Muscle layer of colon (tissue), 2 donors: ENCODE measurements at regions not wholly inside any gene's neighbourhood (a gene's known extent, or its start where the extent isn't known, plus 50 kb on each side); places are given as distances from the start of the nearest gene placed in this dataset.

Experiments
- H3K27ac ChIP-seq: one replicate; pipeline ENCODE4 v1.7.0; 2013; ENCODE audit warnings: low read depth, mild to moderate bottlenecking, low read length, moderate library complexity
- H3K27me3 ChIP-seq, 2 donors: one replicate each; pipeline ENCODE4 v1.7.0; 2013; ENCODE audit warnings: low read length in 2 of 2, mild to moderate bottlenecking in 2 of 2; ENCODE audit not compliant: insufficient read depth in 2 of 2, control insufficient read depth in 1 of 2
- H3K36me3 ChIP-seq: one replicate; pipeline ENCODE4 v1.7.0; 2013; ENCODE audit warnings: mild to moderate bottlenecking, low read length; ENCODE audit not compliant: insufficient read depth
- H3K4me1 ChIP-seq: one replicate; pipeline ENCODE4 v1.7.0; 2013; ENCODE audit warnings: mild to moderate bottlenecking, low read length; ENCODE audit not compliant: insufficient read depth
- H3K4me3 ChIP-seq, 2 donors: one replicate each; pipeline ENCODE4 v1.7.0; 2013; ENCODE audit warnings: low read length in 2 of 2, low read depth in 1 of 2, mild to moderate bottlenecking in 1 of 2, moderate library complexity in 1 of 2
- H3K9ac ChIP-seq: one replicate; pipeline ENCODE4 v1.7.0; 2013; ENCODE audit warnings: low read length
- H3K9me3 ChIP-seq: one replicate; pipeline ENCODE4 v1.7.0; 2013; ENCODE audit warnings: mild to moderate bottlenecking, low read length
- donor health status: abdominal sarcoma.
- donor health status: Adenocarcinoma of cecum.

- Histone ChIP-seq H3K36me3 (no peaks in the 10 kb centered on the region), H3K27ac (no peak overlapping the region), H3K4me3 (no peak overlapping the region), H3K9me3 (no peaks in the 10 kb centered on the region), H3K9ac (no peak overlapping the region), H3K4me1 (no peaks in the 10 kb centered on the region), H3K27me3 (no peaks in the 10 kb centered on the region)
These were observed 513.6 kb downstream of the RASEF start for GRCh38 chr9:82549174-82549821.

DNA sequence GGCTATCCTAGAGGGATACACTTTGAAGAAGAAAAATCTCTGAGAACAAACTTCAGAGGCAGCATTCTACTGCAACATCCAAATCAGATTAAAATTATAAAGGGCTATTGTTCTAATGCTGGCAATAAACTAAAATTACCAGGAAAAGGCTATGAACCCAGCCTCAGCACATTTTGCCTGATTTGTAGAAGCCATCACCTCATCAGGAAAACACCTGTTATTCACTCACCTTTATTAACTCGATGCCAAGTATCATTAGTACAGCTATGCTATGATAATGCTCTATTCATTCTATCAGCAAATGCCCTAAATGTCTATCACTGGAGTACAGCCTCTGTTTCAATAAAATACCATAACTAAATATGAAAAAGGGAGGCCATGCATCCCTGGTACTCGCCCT lies 510.2 kb downstream of the RASEF start:
- H3K4me3 ChIP-seq, result no peak overlapping the region
- H3K9ac ChIP-seq, result no peak overlapping the region
- H3K9me3 ChIP-seq, result no peaks in the 10 kb centered on the region
- H3K4me1 ChIP-seq, result no peaks in the 10 kb centered on the region
- no peaks in the 10 kb centered on the region for H3K27me3 ChIP-seq
- H3K36me3 ChIP-seq, result no peaks in the 10 kb centered on the region
- no peak overlapping the region for H3K27ac ChIP-seq

GRCh38 chr9:82553654-82554366 lies 509.1 kb downstream of the RASEF start:
- no peaks in the 10 kb centered on the region for H3K36me3 ChIP-seq
- no peaks in the 10 kb centered on the region for H3K27me3 ChIP-seq
- no peak overlapping the region for H3K27ac ChIP-seq
- no peak overlapping the region for H3K9ac ChIP-seq
- no peak overlapping the region for H3K4me3 ChIP-seq
- H3K4me1 ChIP-seq, result no peaks in the 10 kb centered on the region
- no peaks in the 10 kb centered on the region for H3K9me3 ChIP-seq

DNA sequence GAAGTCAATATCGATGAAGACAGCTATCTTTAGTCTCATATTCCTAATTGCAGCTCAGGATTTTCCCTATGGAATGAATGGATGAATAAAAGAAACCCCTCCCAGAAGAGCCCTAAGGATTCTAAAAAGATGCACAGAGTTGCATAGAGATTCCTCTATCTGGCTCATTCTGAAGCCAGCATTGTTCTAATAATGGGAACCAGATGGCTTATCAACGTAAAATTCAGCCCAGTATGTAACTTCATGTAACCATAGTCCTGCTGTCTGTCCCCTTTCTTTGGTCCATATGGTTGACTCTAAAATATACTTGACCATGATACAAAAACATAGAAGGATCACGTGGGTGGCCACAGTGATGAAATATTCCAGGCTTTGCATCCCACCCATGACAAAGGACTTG lies 508.6 kb downstream of the RASEF start:
- Histone ChIP-seq H3K36me3 (no peaks in the 10 kb centered on the region), H3K4me3 (no peak overlapping the region), H3K27ac (no peak overlapping the region), H3K27me3 (no peaks in the 10 kb centered on the region), H3K4me1 (no peaks in the 10 kb centered on the region), H3K9me3 (no peaks in the 10 kb centered on the region), H3K9ac (no peak overlapping the region)

GRCh38 chr9:82555031-82555430 lies 507.9 kb downstream of the RASEF start:
- no peaks in the 10 kb centered on the region for H3K27me3 ChIP-seq
- H3K36me3 ChIP-seq, result no peaks in the 10 kb centered on the region
- H3K9ac ChIP-seq, result no peak overlapping the region
- H3K4me3 ChIP-seq, result no peak overlapping the region
- H3K4me1 ChIP-seq, result no peaks in the 10 kb centered on the region
- H3K27ac ChIP-seq, result no peak overlapping the region
- H3K9me3 ChIP-seq, result no peaks in the 10 kb centered on the region

DNA sequence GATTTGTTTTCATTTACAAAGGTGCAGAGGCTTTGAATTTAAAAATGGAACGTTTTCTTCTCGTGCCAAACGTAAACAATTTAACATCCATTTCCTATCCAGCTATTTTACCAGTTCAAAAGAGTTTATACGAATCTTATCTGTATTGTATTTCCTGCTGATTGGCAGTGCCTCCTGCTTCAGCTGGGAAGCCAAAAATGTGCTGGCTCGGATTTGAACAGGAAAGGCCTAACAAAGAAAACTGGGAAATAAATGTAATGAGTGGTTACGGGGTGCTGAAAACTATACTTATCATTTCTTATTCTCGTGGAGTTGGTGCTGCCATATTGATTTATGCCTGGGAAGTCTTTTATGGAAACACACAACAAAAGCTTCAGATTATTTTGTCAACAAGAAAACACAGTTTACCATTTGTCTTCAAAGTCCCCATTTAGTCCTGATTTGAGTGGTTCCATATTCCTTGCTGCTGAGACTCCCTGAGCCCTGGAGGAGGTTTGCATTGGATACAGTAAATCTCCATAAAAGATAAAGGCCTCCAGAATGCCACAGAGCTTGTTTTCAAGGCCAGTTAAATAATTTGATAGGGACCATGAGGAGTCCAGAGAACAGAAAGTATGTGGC lies 507.4 kb downstream of the RASEF start:
- no peaks in the 10 kb centered on the region for H3K4me1 ChIP-seq
- H3K36me3 ChIP-seq, result no peaks in the 10 kb centered on the region
- H3K27me3 ChIP-seq, result no peaks in the 10 kb centered on the region
- no peak overlapping the region for H3K4me3 ChIP-seq
- H3K9ac ChIP-seq, result no peak overlapping the region
- H3K9me3 ChIP-seq, result no peaks in the 10 kb centered on the region
- no peak overlapping the region for H3K27ac ChIP-seq

DNA sequence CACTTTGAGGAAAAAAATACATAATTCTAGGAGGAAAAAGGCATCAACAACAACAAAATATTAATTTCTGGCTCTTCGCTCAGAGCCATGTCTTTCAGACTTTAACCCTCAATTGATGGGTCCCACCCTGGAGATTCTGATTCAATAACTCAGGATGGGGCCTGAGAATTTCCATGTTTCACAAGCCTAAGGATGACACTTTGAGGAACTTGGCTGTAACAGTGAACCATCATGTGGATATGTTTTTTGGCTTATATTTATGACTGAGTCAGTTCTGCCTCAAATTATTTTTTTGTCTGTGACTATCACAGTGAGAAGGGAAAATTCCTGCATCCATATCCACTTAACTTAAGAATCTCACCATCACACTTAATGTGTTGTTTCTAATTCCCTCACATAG lies 504.6 kb downstream of the RASEF start:
- Histone ChIP-seq H3K9me3 (no peaks in the 10 kb centered on the region), H3K27me3 (no peaks in the 10 kb centered on the region), H3K4me3 (no peak overlapping the region), H3K9ac (no peak overlapping the region), H3K27ac (no peak overlapping the region), H3K36me3 (no peaks in the 10 kb centered on the region), H3K4me1 (no peaks in the 10 kb centered on the region)

GRCh38 chr9:82558855-82559630 lies 503.9 kb downstream of the RASEF start:
- Histone ChIP-seq H3K4me3 (no peak overlapping the region), H3K9ac (no peak overlapping the region), H3K27ac (no peak overlapping the region), H3K4me1 (no peaks in the 10 kb centered on the region), H3K27me3 (no peaks in the 10 kb centered on the region), H3K9me3 (no peaks in the 10 kb centered on the region), H3K36me3 (no peaks in the 10 kb centered on the region)

DNA sequence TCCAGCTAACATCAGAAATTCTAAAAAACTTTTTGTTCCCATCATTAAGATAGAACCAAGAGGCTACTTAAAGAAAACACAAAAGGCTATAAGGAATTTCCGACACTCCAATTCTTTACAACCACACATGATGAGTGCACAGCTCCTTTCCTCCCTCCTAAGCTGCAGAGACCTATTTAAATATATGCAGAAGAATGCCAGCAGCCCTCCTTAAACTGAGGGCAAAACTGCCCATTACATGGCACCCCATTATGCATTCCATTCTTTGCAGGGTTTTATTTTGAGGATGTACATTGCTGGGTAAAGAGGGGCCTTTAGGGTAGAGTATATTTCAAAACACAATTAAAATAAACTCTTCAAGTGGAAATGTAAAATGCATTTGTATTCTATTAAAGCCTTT lies 502.9 kb downstream of the RASEF start:
- no peak overlapping the region for H3K27ac ChIP-seq

GRCh38 chr9:82560457-82560904 lies 502.5 kb downstream of the RASEF start:
- Histone ChIP-seq H3K27me3 (no peaks in the 10 kb centered on the region), H3K4me1 (peaks cover 4% of the 10 kb centered on the region), H3K27ac (no peak overlapping the region), H3K9ac (no peak overlapping the region), H3K4me3 (no peak overlapping the region), H3K36me3 (no peaks in the 10 kb centered on the region), H3K9me3 (no peaks in the 10 kb centered on the region)

More for the DNA sequence above, 502.9 kb downstream of the RASEF start:
- H3K4me3 ChIP-seq, result no peak overlapping the region
- H3K9me3 ChIP-seq, result no peaks in the 10 kb centered on the region
- no peaks in the 10 kb centered on the region for H3K4me1 ChIP-seq
- no peaks in the 10 kb centered on the region for H3K27me3 ChIP-seq
- H3K9ac ChIP-seq, result no peak overlapping the region
- no peaks in the 10 kb centered on the region for H3K36me3 ChIP-seq

DNA sequence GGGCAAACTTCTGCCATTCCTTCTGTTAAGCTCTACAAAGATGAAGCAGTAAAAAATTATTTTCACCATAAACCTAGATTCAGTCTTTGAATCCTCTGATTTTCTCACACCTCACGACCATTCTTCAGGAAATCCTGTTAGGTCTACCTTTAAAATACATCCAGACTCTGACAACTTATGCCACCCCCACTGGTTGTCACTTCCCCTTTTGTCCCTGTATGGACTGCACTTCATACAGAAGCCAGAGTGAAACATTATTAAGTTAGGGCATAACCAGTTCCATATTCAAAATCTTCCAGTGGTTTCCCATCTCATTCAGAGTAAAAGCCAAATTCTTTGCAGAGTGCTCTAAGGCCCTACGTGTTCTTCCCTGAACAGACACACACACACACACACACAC lies 499.8 kb downstream of the RASEF start:
- Histone ChIP-seq H3K9ac (no peak overlapping the region), H3K36me3 (no peaks in the 10 kb centered on the region), H3K27me3 (no peaks in the 10 kb centered on the region), H3K4me3 (no peak overlapping the region), H3K27ac (no peak overlapping the region), H3K9me3 (no peaks in the 10 kb centered on the region), H3K4me1 (peaks cover 10% of the 10 kb centered on the region)
